ENCODE measurements at regions not wholly inside any gene's neighbourhood (a gene's known extent, or its start where the extent isn't known, plus 50 kb on each side); places are given as distances from the start of the nearest gene placed in this dataset.

DNA sequence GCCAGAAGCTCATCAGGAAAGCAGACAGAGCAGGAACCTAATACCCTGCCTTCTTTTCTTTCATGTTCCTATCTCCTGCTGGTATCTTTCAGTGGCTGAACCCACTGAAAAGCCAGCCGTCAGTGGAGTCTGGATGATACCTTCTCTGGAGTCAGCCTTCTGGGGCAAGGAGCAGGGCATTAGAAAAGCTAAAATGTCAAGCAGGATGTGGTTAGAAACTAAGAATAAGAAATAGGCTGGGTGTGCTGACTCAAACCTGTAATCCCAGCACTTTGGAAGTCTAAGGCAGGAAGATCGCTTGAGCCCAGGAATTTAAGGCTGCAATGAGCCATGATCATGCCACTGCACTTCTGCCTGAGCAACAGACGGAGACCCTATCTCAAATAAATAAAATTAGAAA is 642.0 kb upstream of the FSHR start:
- no peak for TF ChIP-seq EGR1 (IDR thresholded peaks at IDR 0.05)
- TF ChIP-seq RAD21 (IDR thresholded peaks at IDR 0.05; ENCODE audit: low read depth): no peak
- no peak for TF ChIP-seq YY1 (IDR thresholded peaks at IDR 0.05; ENCODE audit: low read depth)

DNA sequence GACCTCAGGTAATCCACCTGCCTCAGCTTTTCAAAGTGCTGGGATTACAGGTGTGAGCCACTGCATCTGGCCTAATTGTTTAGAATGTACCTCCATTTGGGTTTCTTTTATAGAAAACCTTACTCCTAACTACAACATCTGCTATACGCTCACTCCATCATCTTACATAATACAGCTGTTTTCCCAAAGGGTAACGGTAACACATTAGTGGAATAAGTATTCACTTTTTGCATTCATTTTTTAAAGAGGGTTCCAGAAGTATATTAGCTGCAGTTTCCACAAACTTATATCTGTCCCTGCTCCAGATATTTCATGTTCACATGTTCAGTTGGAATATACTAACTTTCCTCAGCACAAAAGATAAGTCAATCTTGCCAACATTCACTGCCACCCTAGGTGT is 640.1 kb upstream of the FSHR start:
- no peak for TF ChIP-seq RAD21 (IDR thresholded peaks at IDR 0.05; ENCODE audit: low read depth)
- no peak for TF ChIP-seq NFIC (IDR thresholded peaks at IDR 0.05)
- no peak for TF ChIP-seq TAF1 (IDR thresholded peaks at IDR 0.05; ENCODE audit: low read depth)
- TF ChIP-seq, protein P1, sequence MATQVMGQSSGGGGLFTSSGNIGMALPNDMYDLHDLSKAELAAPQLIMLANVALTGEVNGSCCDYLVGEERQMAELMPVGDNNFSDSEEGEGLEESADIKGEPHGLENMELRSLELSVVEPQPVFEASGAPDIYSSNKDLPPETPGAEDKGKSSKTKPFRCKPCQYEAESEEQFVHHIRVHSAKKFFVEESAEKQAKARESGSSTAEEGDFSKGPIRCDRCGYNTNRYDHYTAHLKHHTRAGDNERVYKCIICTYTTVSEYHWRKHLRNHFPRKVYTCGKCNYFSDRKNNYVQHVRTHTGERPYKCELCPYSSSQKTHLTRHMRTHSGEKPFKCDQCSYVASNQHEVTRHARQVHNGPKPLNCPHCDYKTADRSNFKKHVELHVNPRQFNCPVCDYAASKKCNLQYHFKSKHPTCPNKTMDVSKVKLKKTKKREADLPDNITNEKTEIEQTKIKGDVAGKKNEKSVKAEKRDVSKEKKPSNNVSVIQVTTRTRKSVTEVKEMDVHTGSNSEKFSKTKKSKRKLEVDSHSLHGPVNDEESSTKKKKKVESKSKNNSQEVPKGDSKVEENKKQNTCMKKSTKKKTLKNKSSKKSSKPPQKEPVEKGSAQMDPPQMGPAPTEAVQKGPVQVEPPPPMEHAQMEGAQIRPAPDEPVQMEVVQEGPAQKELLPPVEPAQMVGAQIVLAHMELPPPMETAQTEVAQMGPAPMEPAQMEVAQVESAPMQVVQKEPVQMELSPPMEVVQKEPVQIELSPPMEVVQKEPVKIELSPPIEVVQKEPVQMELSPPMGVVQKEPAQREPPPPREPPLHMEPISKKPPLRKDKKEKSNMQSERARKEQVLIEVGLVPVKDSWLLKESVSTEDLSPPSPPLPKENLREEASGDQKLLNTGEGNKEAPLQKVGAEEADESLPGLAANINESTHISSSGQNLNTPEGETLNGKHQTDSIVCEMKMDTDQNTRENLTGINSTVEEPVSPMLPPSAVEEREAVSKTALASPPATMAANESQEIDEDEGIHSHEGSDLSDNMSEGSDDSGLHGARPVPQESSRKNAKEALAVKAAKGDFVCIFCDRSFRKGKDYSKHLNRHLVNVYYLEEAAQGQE (IDR thresholded peaks at IDR 0.05; ENCODE audit: low read depth): no peak
- no peak for TF ChIP-seq CEBPB (IDR thresholded peaks at IDR 0.05)
- no peak for TF ChIP-seq FOXM1 (IDR thresholded peaks at IDR 0.05; ENCODE audit: borderline replicate concordance, low read depth)
- no peak for TF ChIP-seq EP300 (IDR thresholded peaks at IDR 0.05; ENCODE audit: borderline replicate concordance)
- TF ChIP-seq, protein P2, sequence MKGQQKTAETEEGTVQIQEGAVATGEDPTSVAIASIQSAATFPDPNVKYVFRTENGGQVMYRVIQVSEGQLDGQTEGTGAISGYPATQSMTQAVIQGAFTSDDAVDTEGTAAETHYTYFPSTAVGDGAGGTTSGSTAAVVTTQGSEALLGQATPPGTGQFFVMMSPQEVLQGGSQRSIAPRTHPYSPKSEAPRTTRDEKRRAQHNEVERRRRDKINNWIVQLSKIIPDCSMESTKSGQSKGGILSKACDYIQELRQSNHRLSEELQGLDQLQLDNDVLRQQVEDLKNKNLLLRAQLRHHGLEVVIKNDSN (IDR thresholded peaks at IDR 0.05): no peak
- TF ChIP-seq YY1 (IDR thresholded peaks at IDR 0.05; ENCODE audit: low read depth): no peak
- no peak for TF ChIP-seq ZBTB7A (IDR thresholded peaks at IDR 0.05; ENCODE audit: low read depth)
- no peak for TF ChIP-seq EGR1 (IDR thresholded peaks at IDR 0.05)

DNA sequence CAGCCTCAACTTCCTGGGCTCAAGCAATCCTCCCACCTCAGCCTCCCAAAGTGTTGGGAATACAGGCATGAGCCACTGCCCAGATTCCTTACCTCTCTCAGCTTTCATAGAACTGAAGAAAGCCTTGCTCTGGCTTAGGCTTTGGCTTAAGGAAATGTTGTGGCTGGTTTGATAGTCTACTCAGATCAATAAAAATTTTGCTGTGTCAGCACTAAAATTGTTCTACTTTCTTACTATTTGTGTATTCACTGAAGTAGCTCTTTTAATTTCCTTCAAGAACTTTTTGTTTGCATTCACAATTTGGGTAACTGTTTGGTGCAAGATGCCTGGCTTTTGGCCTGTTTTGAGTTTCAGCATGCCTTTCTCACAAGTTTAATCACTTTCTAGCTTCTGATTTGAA is 634.0 kb upstream of the FSHR start:
- TF ChIP-seq RAD21 (IDR thresholded peaks at IDR 0.05; ENCODE audit: low read depth) (no peak), ZBTB7A (IDR thresholded peaks at IDR 0.05; ENCODE audit: low read depth) (no peak), YY1 (IDR thresholded peaks at IDR 0.05; ENCODE audit: low read depth) (no peak), TCF12 (IDR thresholded peaks at IDR 0.05; ENCODE audit: low read depth) (no peak), CREB1 (IDR thresholded peaks at IDR 0.05; ENCODE audit: low read depth) (no peak)
- TF ChIP-seq, protein P1 (IDR thresholded peaks at IDR 0.05; ENCODE audit: low read depth): no peak

DNA sequence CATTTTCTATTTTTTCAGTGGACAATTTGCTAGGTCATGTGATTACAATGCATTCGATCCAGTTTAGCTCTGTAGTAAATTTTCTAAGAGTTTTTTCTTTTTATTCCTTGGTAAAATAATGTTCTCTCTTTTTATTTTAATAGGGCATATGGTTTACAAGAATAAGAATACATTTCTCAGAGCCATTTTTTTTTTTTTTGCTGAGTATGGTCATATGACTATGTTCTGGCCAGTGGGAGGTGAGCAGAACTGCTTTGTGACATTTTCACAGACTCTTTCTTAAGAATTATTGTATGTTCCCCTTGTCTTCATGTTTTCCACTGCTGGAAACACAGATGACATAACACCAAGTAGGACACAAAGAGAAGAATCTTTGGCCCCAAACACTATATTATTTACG is 626.6 kb upstream of the FSHR start:
- TF ChIP-seq CREB1 (IDR thresholded peaks at IDR 0.05; ENCODE audit: low read depth) (no peak), YY1 (IDR thresholded peaks at IDR 0.05; ENCODE audit: low read depth) (no peak), RAD21 (IDR thresholded peaks at IDR 0.05; ENCODE audit: low read depth) (no peak), TCF12 (IDR thresholded peaks at IDR 0.05; ENCODE audit: low read depth) (no peak), NFIC (IDR thresholded peaks at IDR 0.05) (no peak), EP300 (IDR thresholded peaks at IDR 0.05; ENCODE audit: borderline replicate concordance) (no peak), CEBPB (IDR thresholded peaks at IDR 0.05) (no peak), EGR1 (IDR thresholded peaks at IDR 0.05) (no peak)
- TF ChIP-seq, protein P1 (IDR thresholded peaks at IDR 0.05; ENCODE audit: low read depth): no peak
- TF ChIP-seq, protein P3, sequence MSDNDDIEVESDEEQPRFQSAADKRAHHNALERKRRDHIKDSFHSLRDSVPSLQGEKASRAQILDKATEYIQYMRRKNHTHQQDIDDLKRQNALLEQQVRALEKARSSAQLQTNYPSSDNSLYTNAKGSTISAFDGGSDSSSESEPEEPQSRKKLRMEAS (IDR thresholded peaks at IDR 0.05): no peak
- TF ChIP-seq, protein P2 (IDR thresholded peaks at IDR 0.05): no peak

DNA sequence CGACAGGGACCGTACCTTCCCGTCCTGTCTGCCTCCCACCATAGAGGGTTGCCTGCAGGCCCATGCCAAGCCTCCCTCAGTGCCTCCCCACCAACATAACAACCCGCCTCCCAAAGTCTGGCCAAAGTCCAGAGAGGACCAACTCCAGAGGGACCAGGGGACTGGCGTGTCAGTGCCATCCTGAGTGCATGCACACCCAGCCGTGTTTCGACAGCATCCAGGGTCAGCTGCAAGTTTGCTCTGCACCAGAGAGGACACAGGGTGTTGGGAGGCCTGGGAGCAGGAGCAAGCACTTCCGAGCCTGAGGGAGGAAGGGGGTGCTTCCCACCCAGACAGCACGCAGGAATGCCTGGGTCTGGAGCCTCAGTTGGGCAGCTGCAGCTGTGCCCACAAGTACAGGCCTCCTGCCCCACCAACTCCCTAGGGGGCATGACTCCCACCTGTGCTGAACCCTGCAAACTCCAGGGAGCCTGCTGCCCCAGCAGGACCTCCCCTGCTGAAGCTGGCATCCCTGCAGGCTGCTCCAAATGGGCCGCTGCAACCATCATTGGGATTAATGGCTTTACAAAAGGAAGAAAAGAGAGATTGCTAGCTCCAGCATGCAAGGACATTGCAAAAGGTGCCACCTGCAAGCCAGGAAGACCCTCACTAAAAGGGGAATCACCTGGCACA is 618.1 kb upstream of the FSHR start:
- TF ChIP-seq RAD21 (IDR thresholded peaks at IDR 0.05; ENCODE audit: low read depth): no peak

DNA sequence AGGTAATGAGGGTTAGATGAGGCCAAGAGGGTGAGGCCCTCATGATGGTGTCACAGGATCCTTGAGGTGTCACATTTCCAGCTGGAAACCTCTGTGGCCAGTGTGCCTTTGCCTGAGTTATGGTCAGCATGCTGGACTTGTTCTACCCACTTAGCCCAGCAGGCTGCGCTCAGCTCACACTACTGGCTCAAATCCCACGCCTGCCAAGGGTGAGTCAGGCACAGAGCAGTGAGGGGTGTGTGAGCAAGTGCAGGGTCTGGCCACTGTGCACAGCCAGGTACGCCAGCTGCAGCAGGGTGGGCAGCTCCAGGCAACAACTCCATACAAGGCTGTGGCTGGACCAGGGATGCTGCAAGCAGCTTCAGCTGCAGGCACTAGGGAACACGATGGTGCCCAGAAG is 616.6 kb upstream of the FSHR start:
- no peak for TF ChIP-seq CREB1 (IDR thresholded peaks at IDR 0.05; ENCODE audit: low read depth)
- TF ChIP-seq RAD21 (IDR thresholded peaks at IDR 0.05; ENCODE audit: low read depth): peak; percentile 64
